ENCODE measurements at regions not wholly inside any gene's neighbourhood (a gene's known extent, or its start where the extent isn't known, plus 50 kb on each side); places are given as distances from the start of the nearest gene placed in this dataset.

- no peak for DNase-seq (ENCODE audit: low read depth, low spot score)
- Mint-ChIP-seq H3K27ac (ENCODE audit: unreplicated experiment) (no peak overlapping the region), H3K4me3 (no peak overlapping the region), H3K27me3 (ENCODE audit: low read depth) (no peaks in the 10 kb centered on the region), H3K9me3 (peaks cover 11% of the 10 kb centered on the region), H3K36me3 (ENCODE audit: low read depth) (peaks cover 6% of the 10 kb centered on the region), H3K4me1 (no peaks in the 10 kb centered on the region)
- TF ChIP-seq CTCF (conservative IDR thresholded peaks at IDR 0.05) = no peak
Observed at GRCh38 chr9:78921341-78921740, 624.4 kb downstream of the PSAT1 start.

- no peak for TF ChIP-seq CTCF (conservative IDR thresholded peaks at IDR 0.05)
- H3K27me3 Mint-ChIP-seq (ENCODE audit: low read depth) = no peaks in the 10 kb centered on the region
- H3K4me1 Mint-ChIP-seq = no peaks in the 10 kb centered on the region
- H3K4me3 Mint-ChIP-seq = no peak overlapping the region
- no peaks in the 10 kb centered on the region for H3K36me3 Mint-ChIP-seq (ENCODE audit: low read depth)
- no peak for DNase-seq (ENCODE audit: low read depth, low spot score)
- no peaks in the 10 kb centered on the region for H3K9me3 Mint-ChIP-seq
- no peak overlapping the region for H3K27ac Mint-ChIP-seq (ENCODE audit: unreplicated experiment)
Observed at GRCh38 chr9:78923966-78924659, 627.2 kb downstream of the PSAT1 start.

GRCh38 chr9:78927099-78927940 lies 630.4 kb downstream of the PSAT1 start:
- no peak for TF ChIP-seq CTCF (conservative IDR thresholded peaks at IDR 0.05)
- Mint-ChIP-seq H3K4me1 (no peaks in the 10 kb centered on the region), H3K36me3 (ENCODE audit: low read depth) (no peaks in the 10 kb centered on the region), H3K27me3 (ENCODE audit: low read depth) (no peaks in the 10 kb centered on the region), H3K4me3 (no peak overlapping the region), H3K9me3 (no peaks in the 10 kb centered on the region), H3K27ac (ENCODE audit: unreplicated experiment) (no peak overlapping the region)
- no peak for DNase-seq (ENCODE audit: low read depth, low spot score)

- no peaks in the 10 kb centered on the region for H3K9me3 Mint-ChIP-seq
- H3K36me3 Mint-ChIP-seq (ENCODE audit: low read depth) = no peaks in the 10 kb centered on the region
- H3K27me3 Mint-ChIP-seq (ENCODE audit: low read depth) = no peaks in the 10 kb centered on the region
Observed at GRCh38 chr9:78928625-78929405, 631.9 kb downstream of the PSAT1 start.

More at GRCh38 chr9:78928625-78929405, 631.9 kb downstream of the PSAT1 start:
- TF ChIP-seq CTCF (conservative IDR thresholded peaks at IDR 0.05) = no peak
- H3K27ac Mint-ChIP-seq (ENCODE audit: unreplicated experiment) = no peak overlapping the region
- H3K4me1 Mint-ChIP-seq = no peaks in the 10 kb centered on the region
- H3K4me3 Mint-ChIP-seq = no peak overlapping the region
- DNase-seq (ENCODE audit: low read depth, low spot score) = no peak

All from neural crest cell (in vitro differentiated cells).